K562 (cell line): ENCODE measurements at regions not wholly inside any gene's neighbourhood (a gene's known extent, or its start where the extent isn't known, plus 50 kb on each side); places are given as distances from the start of the nearest gene placed in this dataset.

Experiments used
- ATAC-seq: fragments of 200-7000 bp; cut with Tn5 transposase; 3 replicates; pipeline ENCODE4 v1.9.1; 2020; ENCODE audit warnings: moderate library complexity
- BruUV-seq: library from RNA; stranded (reverse); fragments of 400-500 nt; replicated peaks from 2 replicates; lab custom pipeline; 2021; lab: Mats Ljungman, UMichigan
- CTCF ChIA-PET: fragments of 300-600 bp; formaldehyde crosslinking; extraction: SDS; loops from one replicate; lab custom pipeline; 2021; ENCODE audit warnings: low intra/inter-chr PET ratio; lab: Yijun Ruan, JAX
- POLR2A ChIA-PET: fragments of 300-600, 350-650 bp; sonication (Branson Sonifier 250); formaldehyde crosslinking; extraction: SDS; loops from one replicate; lab custom pipeline; 2021; ENCODE audit warnings: antibody characterized with exemption, inconsistent platforms; lab: Yijun Ruan, JAX
- DNase-seq, 4 experiments: peaks; one replicate each; pipeline versions ENCODE4 v3.0.0 to v3.0.0-alpha.2; 2011 to 2018; ENCODE audit warnings: low spot score in 3 of 4, mixed read lengths in 3 of 4; ENCODE audit errors: extremely low read depth in 1 of 4
- FAIRE-seq: peaks from 2 replicates; lab custom pipeline; 2011; peaks lifted over from hg19 to GRCh38; lab: Jason Lieb, UNC
- H2AFZ ChIP-seq: 2 replicates; pipeline ENCODE4 v1.6.0; 2011; ENCODE audit warnings: low read depth, low read length, control low read depth, inconsistent platforms
- H3K27ac ChIP-seq: fragments of 200-600 bp; 3 replicates; pipeline ENCODE4 v1.8.0; 2011; ENCODE audit warnings: low read depth, mild to moderate bottlenecking, control low read depth, inconsistent platforms, low read length, moderate library complexity, mixed read lengths; ENCODE audit errors: extremely low read depth
- H3K27me3 ChIP-seq, 2 experiments: fragments of 300-600 bp in 1 of 2; 2 replicates in 1 of 2; 3 replicates in 1 of 2; pipeline versions ENCODE4 v1.6.0 to v1.8.0; 2011; ENCODE audit warnings: inconsistent platforms in 2 of 2, low read length in 2 of 2, mild to moderate bottlenecking in 1 of 2, mixed read lengths in 1 of 2, moderate library complexity in 1 of 2; ENCODE audit not compliant: control insufficient read depth in 2 of 2, insufficient read depth in 2 of 2
- H3K36me3 ChIP-seq: fragments of 300-600 bp; 3 replicates; pipeline ENCODE4 v1.8.0; 2011; ENCODE audit warnings: mild to moderate bottlenecking, low read length, inconsistent platforms; ENCODE audit not compliant: control insufficient read depth, insufficient read depth
- H3K4me1 ChIP-seq, 2 experiments: fragments of 200-600 bp in 1 of 2; replicated peaks in 1 of 2; 2 replicates in 1 of 2; 3 replicates in 1 of 2; pipeline versions ENCODE4 v1.5.1 to v1.8.0; 2011; ENCODE audit warnings: inconsistent platforms in 2 of 2, low read length in 2 of 2, mild to moderate bottlenecking in 1 of 2, mixed read lengths in 1 of 2, moderate library complexity in 1 of 2; ENCODE audit not compliant: control insufficient read depth in 2 of 2, insufficient read depth in 2 of 2
- H3K4me2 ChIP-seq: 2 replicates; pipeline ENCODE4 v1.6.1; 2011; ENCODE audit warnings: low read length, control low read depth, inconsistent platforms, mixed read lengths; ENCODE audit not compliant: insufficient read depth
- H3K4me3 ChIP-seq: fragments of 200-600 bp; sonication (generic), shearing (Covaris generic); 2 replicates; pipeline ENCODE4 v1.5.1; 2016; ENCODE audit warnings: control low read depth, inconsistent platforms
- H3K79me2 ChIP-seq: fragments of 200-600 bp; 3 replicates; pipeline ENCODE4 v1.8.0; 2011; ENCODE audit warnings: low read length, inconsistent platforms; ENCODE audit not compliant: control insufficient read depth, insufficient read depth
- H3K9ac ChIP-seq, 2 experiments: 2 replicates each; pipeline versions ENCODE4 v1.6.0 to v1.6.1; 2011; ENCODE audit warnings: low read depth in 2 of 2, low read length in 2 of 2, control low read depth in 1 of 2, inconsistent platforms in 1 of 2, mild to moderate bottlenecking in 1 of 2, mixed read lengths in 1 of 2; ENCODE audit not compliant: insufficient read depth in 1 of 2
- H3K9me1 ChIP-seq: one replicate; pipeline ENCODE4 v1.6.0; 2011; ENCODE audit warnings: inconsistent platforms, mild to moderate bottlenecking, low read length, moderate library complexity; ENCODE audit not compliant: control insufficient read depth, insufficient read depth
- H3K9me3 ChIP-seq: replicated peaks from 2 replicates; pipeline ENCODE4 v1.5.1; 2011; ENCODE audit warnings: low read depth, low read length, inconsistent platforms; ENCODE audit not compliant: control insufficient read depth, insufficient read depth
- H4K20me1 ChIP-seq: replicated peaks from 2 replicates; pipeline ENCODE4 v1.6.1; 2011; ENCODE audit warnings: low read length, inconsistent platforms, mixed read lengths; ENCODE audit not compliant: control insufficient read depth, insufficient read depth
- GTF2B ChIP-seq: IDR thresholded peaks from 2 replicates; pipeline ENCODE4 v1.6.1; 2011; ENCODE audit not compliant: insufficient read length; ENCODE audit errors: extremely low read depth
- MITF ChIP-seq: IDR thresholded peaks from 2 replicates; pipeline ENCODE4 v1.6.1; 2014; ENCODE audit warnings: antibody characterized with exemption
- NFE2 ChIP-seq: IDR thresholded peaks from 2 replicates; pipeline ENCODE4 v1.6.1; 2014; ENCODE audit warnings: antibody characterized with exemption, low read depth
- SIX5 ChIP-seq, 2 experiments: IDR thresholded peaks; 2 replicates each; pipeline ENCODE4 v1.6.1; 2011; ENCODE audit warnings: low read length in 2 of 2, borderline replicate concordance in 1 of 2, low read depth in 1 of 2, mild to moderate bottlenecking in 1 of 2, moderate library complexity in 1 of 2; ENCODE audit not compliant: insufficient read depth in 1 of 2
- STAT5A ChIP-seq: IDR thresholded peaks from 2 replicates; pipeline ENCODE4 v1.6.1; 2012; ENCODE audit warnings: low read length, inconsistent platforms, borderline replicate concordance
- ZNF408 ChIP-seq: fragments of 250-450 bp; sonication (Bioruptor Pico); IDR thresholded peaks from 2 replicates; pipeline ENCODE4 v1.4.0; 2020; ENCODE audit warnings: low read depth, mild to moderate bottlenecking, moderate library complexity
- ZNF778 ChIP-seq: fragments of 450-650 bp; formaldehyde crosslinking; IDR thresholded peaks from 2 replicates; pipeline ENCODE4 v1.4.0; 2020; ENCODE audit warnings: mild to moderate bottlenecking, moderate library complexity
- WGBS: fragments of 100-300 bp; shearing (Covaris generic); methylation state at CpG from one replicate; pipeline ENCODE4 v1.1.6; 2016; ENCODE audit warnings: low coverage, mixed read lengths; ENCODE audit not compliant: insufficient coverage; ENCODE audit errors: missing lambda C conversion rate; 5-methylcytosine and 5-hydroxymethylcytosine counted together
- in situ Hi-C: fragments of 300-500 bp; cut with MboI; formaldehyde crosslinking; loops from 4 replicates; pipeline ENCODE4 v1.15.0; 2018; ENCODE audit warnings: inconsistent platforms, mixed read lengths
- intact Hi-C: fragments of 100-400 bp; cut with micrococcal nuclease; formaldehyde crosslinking; loops from 2 replicates; pipeline ENCODE4 v1.14.2; 2022
- TF ChIP-seq, protein P1 (sequence below): sonication (generic); formaldehyde crosslinking; IDR thresholded peaks from 2 replicates; pipeline ENCODE4 v1.9.0; 2022; ENCODE audit warnings: mild to moderate bottlenecking, missing genetic modification reagents
- TF ChIP-seq, protein P2 (sequence below): fragments of 450-650 bp; IDR thresholded peaks from 2 replicates; pipeline ENCODE4 v1.6.1; 2016; ENCODE audit warnings: mild to moderate bottlenecking, moderate library complexity

- ChIA-PET CTCF (no interaction called here), POLR2A (no interaction called here)
- DNase-seq (peak; percentile 11 to 22 (median 18)), ATAC-seq (no peak), FAIRE-seq (no peak)
- Histone ChIP-seq H3K27me3 (no peaks in the 10 kb centered on the region), H3K9me3 (peaks cover 7% of the 10 kb centered on the region; the same call in 1 of the 2 replicates), H3K4me3 (no peak overlapping the region), H3K79me2 (no peaks in the 10 kb centered on the region), H4K20me1 (no peaks in the 10 kb centered on the region), H2AFZ (no peak overlapping the region), H3K27ac (no peak overlapping the region), H3K9ac (no peak overlapping the region), H3K9me1 (no peaks in the 10 kb centered on the region), H3K4me1 (no peaks in the 10 kb centered on the region), H3K36me3 (no peaks in the 10 kb centered on the region), H3K4me2 (no peak overlapping the region)
- WGBS, result 5% methylated on average over 4 of the region's 4 CpGs
- intact Hi-C loops, result no loop called here
- in situ Hi-C loops, result no loop called here
- no TSS peak for BruUV-seq
- TF ChIP-seq STAT5A (no peak), GTF2B (no peak), MITF (no peak), ZNF408 (CRISPR knock-in tag) (no peak), NFE2 (peak; percentile 54), SIX5 (IDR thresholded peaks at IDR 0.05; ENCODE audit: borderline replicate concordance in 1 of 2, insufficient read depth in 1 of 2, low read depth in 1 of 2, low read length in 2 of 2) (no peak), ZNF778 (CRISPR knock-in tag) (no peak)
- TF ChIP-seq, protein P1, sequence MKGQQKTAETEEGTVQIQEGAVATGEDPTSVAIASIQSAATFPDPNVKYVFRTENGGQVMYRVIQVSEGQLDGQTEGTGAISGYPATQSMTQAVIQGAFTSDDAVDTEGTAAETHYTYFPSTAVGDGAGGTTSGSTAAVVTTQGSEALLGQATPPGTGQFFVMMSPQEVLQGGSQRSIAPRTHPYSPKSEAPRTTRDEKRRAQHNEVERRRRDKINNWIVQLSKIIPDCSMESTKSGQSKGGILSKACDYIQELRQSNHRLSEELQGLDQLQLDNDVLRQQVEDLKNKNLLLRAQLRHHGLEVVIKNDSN (CRISPR knock-in tag), result no peak
- TF ChIP-seq, protein P2, sequence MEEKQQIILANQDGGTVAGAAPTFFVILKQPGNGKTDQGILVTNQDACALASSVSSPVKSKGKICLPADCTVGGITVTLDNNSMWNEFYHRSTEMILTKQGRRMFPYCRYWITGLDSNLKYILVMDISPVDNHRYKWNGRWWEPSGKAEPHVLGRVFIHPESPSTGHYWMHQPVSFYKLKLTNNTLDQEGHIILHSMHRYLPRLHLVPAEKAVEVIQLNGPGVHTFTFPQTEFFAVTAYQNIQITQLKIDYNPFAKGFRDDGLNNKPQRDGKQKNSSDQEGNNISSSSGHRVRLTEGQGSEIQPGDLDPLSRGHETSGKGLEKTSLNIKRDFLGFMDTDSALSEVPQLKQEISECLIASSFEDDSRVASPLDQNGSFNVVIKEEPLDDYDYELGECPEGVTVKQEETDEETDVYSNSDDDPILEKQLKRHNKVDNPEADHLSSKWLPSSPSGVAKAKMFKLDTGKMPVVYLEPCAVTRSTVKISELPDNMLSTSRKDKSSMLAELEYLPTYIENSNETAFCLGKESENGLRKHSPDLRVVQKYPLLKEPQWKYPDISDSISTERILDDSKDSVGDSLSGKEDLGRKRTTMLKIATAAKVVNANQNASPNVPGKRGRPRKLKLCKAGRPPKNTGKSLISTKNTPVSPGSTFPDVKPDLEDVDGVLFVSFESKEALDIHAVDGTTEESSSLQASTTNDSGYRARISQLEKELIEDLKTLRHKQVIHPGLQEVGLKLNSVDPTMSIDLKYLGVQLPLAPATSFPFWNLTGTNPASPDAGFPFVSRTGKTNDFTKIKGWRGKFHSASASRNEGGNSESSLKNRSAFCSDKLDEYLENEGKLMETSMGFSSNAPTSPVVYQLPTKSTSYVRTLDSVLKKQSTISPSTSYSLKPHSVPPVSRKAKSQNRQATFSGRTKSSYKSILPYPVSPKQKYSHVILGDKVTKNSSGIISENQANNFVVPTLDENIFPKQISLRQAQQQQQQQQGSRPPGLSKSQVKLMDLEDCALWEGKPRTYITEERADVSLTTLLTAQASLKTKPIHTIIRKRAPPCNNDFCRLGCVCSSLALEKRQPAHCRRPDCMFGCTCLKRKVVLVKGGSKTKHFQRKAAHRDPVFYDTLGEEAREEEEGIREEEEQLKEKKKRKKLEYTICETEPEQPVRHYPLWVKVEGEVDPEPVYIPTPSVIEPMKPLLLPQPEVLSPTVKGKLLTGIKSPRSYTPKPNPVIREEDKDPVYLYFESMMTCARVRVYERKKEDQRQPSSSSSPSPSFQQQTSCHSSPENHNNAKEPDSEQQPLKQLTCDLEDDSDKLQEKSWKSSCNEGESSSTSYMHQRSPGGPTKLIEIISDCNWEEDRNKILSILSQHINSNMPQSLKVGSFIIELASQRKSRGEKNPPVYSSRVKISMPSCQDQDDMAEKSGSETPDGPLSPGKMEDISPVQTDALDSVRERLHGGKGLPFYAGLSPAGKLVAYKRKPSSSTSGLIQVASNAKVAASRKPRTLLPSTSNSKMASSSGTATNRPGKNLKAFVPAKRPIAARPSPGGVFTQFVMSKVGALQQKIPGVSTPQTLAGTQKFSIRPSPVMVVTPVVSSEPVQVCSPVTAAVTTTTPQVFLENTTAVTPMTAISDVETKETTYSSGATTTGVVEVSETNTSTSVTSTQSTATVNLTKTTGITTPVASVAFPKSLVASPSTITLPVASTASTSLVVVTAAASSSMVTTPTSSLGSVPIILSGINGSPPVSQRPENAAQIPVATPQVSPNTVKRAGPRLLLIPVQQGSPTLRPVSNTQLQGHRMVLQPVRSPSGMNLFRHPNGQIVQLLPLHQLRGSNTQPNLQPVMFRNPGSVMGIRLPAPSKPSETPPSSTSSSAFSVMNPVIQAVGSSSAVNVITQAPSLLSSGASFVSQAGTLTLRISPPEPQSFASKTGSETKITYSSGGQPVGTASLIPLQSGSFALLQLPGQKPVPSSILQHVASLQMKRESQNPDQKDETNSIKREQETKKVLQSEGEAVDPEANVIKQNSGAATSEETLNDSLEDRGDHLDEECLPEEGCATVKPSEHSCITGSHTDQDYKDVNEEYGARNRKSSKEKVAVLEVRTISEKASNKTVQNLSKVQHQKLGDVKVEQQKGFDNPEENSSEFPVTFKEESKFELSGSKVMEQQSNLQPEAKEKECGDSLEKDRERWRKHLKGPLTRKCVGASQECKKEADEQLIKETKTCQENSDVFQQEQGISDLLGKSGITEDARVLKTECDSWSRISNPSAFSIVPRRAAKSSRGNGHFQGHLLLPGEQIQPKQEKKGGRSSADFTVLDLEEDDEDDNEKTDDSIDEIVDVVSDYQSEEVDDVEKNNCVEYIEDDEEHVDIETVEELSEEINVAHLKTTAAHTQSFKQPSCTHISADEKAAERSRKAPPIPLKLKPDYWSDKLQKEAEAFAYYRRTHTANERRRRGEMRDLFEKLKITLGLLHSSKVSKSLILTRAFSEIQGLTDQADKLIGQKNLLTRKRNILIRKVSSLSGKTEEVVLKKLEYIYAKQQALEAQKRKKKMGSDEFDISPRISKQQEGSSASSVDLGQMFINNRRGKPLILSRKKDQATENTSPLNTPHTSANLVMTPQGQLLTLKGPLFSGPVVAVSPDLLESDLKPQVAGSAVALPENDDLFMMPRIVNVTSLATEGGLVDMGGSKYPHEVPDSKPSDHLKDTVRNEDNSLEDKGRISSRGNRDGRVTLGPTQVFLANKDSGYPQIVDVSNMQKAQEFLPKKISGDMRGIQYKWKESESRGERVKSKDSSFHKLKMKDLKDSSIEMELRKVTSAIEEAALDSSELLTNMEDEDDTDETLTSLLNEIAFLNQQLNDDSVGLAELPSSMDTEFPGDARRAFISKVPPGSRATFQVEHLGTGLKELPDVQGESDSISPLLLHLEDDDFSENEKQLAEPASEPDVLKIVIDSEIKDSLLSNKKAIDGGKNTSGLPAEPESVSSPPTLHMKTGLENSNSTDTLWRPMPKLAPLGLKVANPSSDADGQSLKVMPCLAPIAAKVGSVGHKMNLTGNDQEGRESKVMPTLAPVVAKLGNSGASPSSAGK, result no peak
These were observed 327.2 kb downstream of the PTPRU start for GRCh38 chr1:29563571-29563970.
